Subcutaneous abdominal adipose tissue (tissue), 5 donors: ENCODE measurements at regions not wholly inside any gene's neighbourhood (a gene's known extent, or its start where the extent isn't known, plus 50 kb on each side); places are given as distances from the start of the nearest gene placed in this dataset.

Source experiments
- H3K27ac ChIP-seq: one replicate; pipeline ENCODE4 v1.7.0; 2013; ENCODE audit warnings: low read depth, mild to moderate bottlenecking, inconsistent platforms, low read length, moderate library complexity
- H3K27me3 ChIP-seq, 5 donors: one replicate each; pipeline ENCODE4 v1.7.0; 2013; ENCODE audit warnings: low read length in 5 of 5, inconsistent platforms in 1 of 5; ENCODE audit not compliant: control insufficient read depth in 5 of 5, insufficient read depth in 4 of 5
- H3K36me3 ChIP-seq, 5 donors: one replicate each; pipeline ENCODE4 v1.7.0; 2013; ENCODE audit warnings: low read length in 5 of 5; ENCODE audit not compliant: control insufficient read depth in 5 of 5, insufficient read depth in 5 of 5
- H3K4me1 ChIP-seq, 5 donors: one replicate each; pipeline ENCODE4 v1.7.0; 2013; ENCODE audit warnings: low read length in 5 of 5, mild to moderate bottlenecking in 3 of 5, moderate library complexity in 1 of 5; ENCODE audit not compliant: control insufficient read depth in 5 of 5, insufficient read depth in 5 of 5
- H3K4me3 ChIP-seq, 5 donors: one replicate each; pipeline ENCODE4 v1.7.0; 2013; ENCODE audit warnings: low read length in 5 of 5, low read depth in 1 of 5
- H3K9ac ChIP-seq, 5 donors: one replicate each; pipeline ENCODE4 v1.7.0; 2013; ENCODE audit warnings: low read length in 5 of 5, mild to moderate bottlenecking in 4 of 5, moderate library complexity in 3 of 5
- H3K9me3 ChIP-seq, 5 donors: one replicate each; pipeline ENCODE4 v1.7.0; 2013; ENCODE audit warnings: low read length in 5 of 5; ENCODE audit not compliant: control insufficient read depth in 5 of 5
- donor health status: healthy.
- donor health status: healthy.
- donor health status: healthy.
- donor health status: healthy.
- donor health status: healthy.

DNA sequence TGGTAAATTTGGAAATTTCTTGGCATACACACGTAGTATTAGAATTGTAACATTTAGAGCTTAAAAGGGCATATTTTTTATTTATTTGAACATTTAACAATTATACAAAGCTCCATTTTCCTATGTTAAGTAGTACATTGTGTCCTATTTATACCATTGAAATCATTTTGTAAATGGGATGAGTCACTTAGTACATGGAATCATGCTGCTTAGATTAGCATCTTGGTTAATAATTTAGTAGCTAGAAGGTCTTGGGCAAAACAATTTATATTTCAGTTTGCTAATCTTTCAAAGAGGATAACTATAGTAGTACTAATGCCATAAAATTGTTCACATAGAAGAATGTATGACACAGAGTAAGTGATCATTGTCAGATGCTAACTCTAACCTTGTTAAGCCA lies 450.1 kb upstream of the LUZP2 start:
- no peak overlapping the region for H3K27ac ChIP-seq
- H3K4me3 ChIP-seq: no peak overlapping the region
- H3K9ac ChIP-seq: no peak overlapping the region
- H3K36me3 ChIP-seq: no peaks in the 10 kb centered on the region
- no peaks in the 10 kb centered on the region for H3K27me3 ChIP-seq
- H3K9me3 ChIP-seq: peaks cover 4 to 10% (median 6%) of the 10 kb centered on the region in 5 donors
- no peaks in the 10 kb centered on the region for H3K4me1 ChIP-seq

GRCh38 chr11:24056051-24056450 lies 440.8 kb upstream of the LUZP2 start:
- Histone ChIP-seq H3K36me3 (no peaks in the 10 kb centered on the region), H3K4me3 (no peak overlapping the region), H3K9me3 (peaks cover 0 to 1% (median 0%) of the 10 kb centered on the region in 5 donors), H3K27ac (no peak overlapping the region), H3K9ac (no peak overlapping the region), H3K27me3 (no peaks in the 10 kb centered on the region), H3K4me1 (peaks cover 0 to 13% (median 3%) of the 10 kb centered on the region in 5 donors)

DNA sequence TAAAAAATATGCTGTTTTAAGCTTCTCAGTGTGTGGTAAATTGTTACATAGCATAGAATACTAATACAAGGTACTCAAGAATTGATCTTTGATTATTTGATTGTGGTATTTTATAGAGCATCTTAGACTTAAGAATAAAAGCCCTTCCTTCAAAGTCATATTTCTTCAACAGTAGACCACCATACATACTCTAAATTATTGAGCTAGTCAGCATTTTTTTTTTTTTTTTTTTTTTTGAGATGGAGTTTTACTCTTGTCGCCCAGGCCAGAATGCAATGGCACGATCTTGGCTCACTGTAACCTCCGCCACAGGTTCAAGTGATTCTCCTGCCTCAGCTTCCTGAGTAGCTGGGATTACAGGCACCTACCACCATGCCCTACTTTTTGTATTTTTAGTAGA lies 436.7 kb upstream of the LUZP2 start:
- no peak overlapping the region for H3K9ac ChIP-seq
- no peaks in the 10 kb centered on the region for H3K9me3 ChIP-seq
- no peak overlapping the region for H3K27ac ChIP-seq
- H3K4me3 ChIP-seq: no peak overlapping the region
- no peaks in the 10 kb centered on the region for H3K36me3 ChIP-seq
- peaks cover 0 to 12% (median 3%) of the 10 kb centered on the region in 5 donors for H3K4me1 ChIP-seq
- no peaks in the 10 kb centered on the region for H3K27me3 ChIP-seq

GRCh38 chr11:24064309-24064903 lies 432.4 kb upstream of the LUZP2 start:
- Histone ChIP-seq H3K9me3 (no peaks in the 10 kb centered on the region), H3K27me3 (no peaks in the 10 kb centered on the region), H3K9ac (no peak overlapping the region)

DNA sequence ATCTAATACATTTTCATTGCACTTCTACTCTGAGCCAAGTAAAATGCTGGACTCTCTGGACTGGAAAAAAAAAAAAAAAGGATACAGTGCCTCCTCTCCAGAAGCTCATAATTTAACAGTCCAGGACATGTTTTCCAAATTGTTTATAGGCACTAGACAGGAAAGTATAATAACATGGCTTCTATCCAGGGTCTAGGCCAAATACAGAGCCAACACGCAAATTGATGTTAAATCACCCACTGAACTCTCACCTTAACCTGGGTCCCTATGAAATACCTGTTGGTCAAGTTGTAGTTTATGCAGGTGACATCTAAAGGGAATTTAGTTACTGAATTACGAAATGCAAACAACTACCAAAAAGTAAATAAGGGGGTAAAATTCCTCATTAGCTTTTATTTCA lies 428.7 kb upstream of the LUZP2 start:
- Histone ChIP-seq H3K9me3 (no peaks in the 10 kb centered on the region), H3K9ac (no peak overlapping the region), H3K27me3 (no peaks in the 10 kb centered on the region), H3K4me1 (no peaks in the 10 kb centered on the region), H3K27ac (no peak overlapping the region), H3K36me3 (no peaks in the 10 kb centered on the region), H3K4me3 (no peak overlapping the region)

More at GRCh38 chr11:24064309-24064903, 432.4 kb upstream of the LUZP2 start:
- H3K4me3 ChIP-seq: no peak overlapping the region
- no peaks in the 10 kb centered on the region for H3K36me3 ChIP-seq
- H3K27ac ChIP-seq: no peak overlapping the region
- no peaks in the 10 kb centered on the region for H3K4me1 ChIP-seq

- Histone ChIP-seq H3K27me3 (no peaks in the 10 kb centered on the region), H3K9me3 (no peaks in the 10 kb centered on the region), H3K36me3 (no peaks in the 10 kb centered on the region), H3K9ac (no peak overlapping the region), H3K4me3 (no peak overlapping the region), H3K27ac (no peak overlapping the region), H3K4me1 (no peaks in the 10 kb centered on the region)
Observed at GRCh38 chr11:24070435-24070834, 426.4 kb upstream of the LUZP2 start.

DNA sequence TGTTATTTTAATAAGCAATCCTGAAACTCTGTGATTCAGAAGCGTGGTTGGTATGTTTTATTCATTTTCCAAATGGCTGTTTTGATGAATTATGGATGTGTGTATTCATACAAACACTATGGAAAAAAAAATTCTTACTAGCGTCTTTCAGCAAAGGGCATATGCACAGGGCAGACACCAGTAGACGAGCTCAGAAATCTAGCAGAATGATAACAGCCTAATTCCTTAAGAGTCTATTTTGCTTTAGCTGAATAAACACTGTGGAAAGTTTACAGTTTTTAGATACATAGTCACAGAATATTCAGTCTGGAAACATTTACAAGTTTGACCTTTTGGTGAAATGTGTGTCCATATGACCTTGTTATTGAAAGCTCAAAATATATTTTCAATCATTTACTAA lies 418.8 kb upstream of the LUZP2 start:
- Histone ChIP-seq H3K4me1 (no peaks in the 10 kb centered on the region), H3K9me3 (no peaks in the 10 kb centered on the region), H3K4me3 (no peak overlapping the region), H3K27ac (no peak overlapping the region), H3K27me3 (no peaks in the 10 kb centered on the region), H3K9ac (no peak overlapping the region), H3K36me3 (no peaks in the 10 kb centered on the region)

DNA sequence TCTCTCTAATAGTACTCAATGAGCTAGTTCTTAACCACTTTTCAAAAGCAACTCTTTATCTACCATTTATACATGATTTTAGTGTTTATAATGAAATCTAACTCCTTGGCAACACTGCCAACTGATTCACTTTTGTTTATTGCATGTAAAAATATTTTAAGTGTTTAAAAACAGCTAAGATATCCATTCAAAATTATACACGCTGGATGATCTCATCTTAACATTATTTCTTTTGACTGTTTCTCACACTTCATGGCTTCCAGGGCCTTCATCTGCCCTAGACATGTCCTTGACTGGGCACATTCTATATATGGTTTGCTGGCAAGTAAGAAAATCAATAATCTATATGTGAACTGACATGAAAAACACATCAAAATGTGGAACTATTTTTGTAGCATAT lies 414.6 kb upstream of the LUZP2 start:
- H3K27ac ChIP-seq: no peak overlapping the region
- H3K27me3 ChIP-seq: no peaks in the 10 kb centered on the region
- H3K9me3 ChIP-seq: no peaks in the 10 kb centered on the region
- H3K4me1 ChIP-seq: no peaks in the 10 kb centered on the region
- H3K36me3 ChIP-seq: no peaks in the 10 kb centered on the region
- H3K9ac ChIP-seq: no peak overlapping the region
- H3K4me3 ChIP-seq: no peak overlapping the region

GRCh38 chr11:24082860-24083259 lies 414.0 kb upstream of the LUZP2 start:
- Histone ChIP-seq H3K27me3 (no peaks in the 10 kb centered on the region), H3K9ac (no peak overlapping the region), H3K9me3 (no peaks in the 10 kb centered on the region), H3K4me3 (no peak overlapping the region), H3K36me3 (no peaks in the 10 kb centered on the region), H3K27ac (no peak overlapping the region), H3K4me1 (no peaks in the 10 kb centered on the region)

- Histone ChIP-seq H3K36me3 (no peaks in the 10 kb centered on the region), H3K9ac (no peak overlapping the region), H3K4me3 (no peak overlapping the region), H3K4me1 (no peaks in the 10 kb centered on the region), H3K9me3 (no peaks in the 10 kb centered on the region), H3K27ac (no peak overlapping the region), H3K27me3 (no peaks in the 10 kb centered on the region)
Observed at GRCh38 chr11:24084956-24085355, 411.9 kb upstream of the LUZP2 start.

DNA sequence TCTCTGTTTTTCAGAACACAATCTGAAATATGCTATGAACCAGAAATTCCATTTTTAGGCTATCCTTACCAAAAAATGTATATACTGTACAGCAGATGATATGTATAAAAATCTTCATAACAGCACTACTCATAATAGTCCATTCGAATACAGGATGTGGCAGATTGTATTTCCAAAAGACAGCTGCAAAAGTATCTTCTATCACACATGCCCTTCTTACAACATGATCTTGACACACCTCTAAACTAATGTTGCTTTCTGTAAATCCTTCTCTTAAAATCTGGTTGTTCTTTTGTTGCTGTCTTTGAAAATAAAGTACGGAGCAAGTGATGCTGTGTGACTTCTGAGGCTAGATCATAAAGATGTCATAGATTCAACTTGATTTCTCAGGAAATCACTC lies 409.9 kb upstream of the LUZP2 start:
- Histone ChIP-seq H3K27ac (no peak overlapping the region), H3K27me3 (no peaks in the 10 kb centered on the region), H3K9ac (no peak overlapping the region), H3K9me3 (no peaks in the 10 kb centered on the region), H3K4me3 (no peak overlapping the region), H3K4me1 (no peaks in the 10 kb centered on the region), H3K36me3 (no peaks in the 10 kb centered on the region)
